Esophagus muscularis mucosa (tissue), 4 donors: ENCODE measurements at regions not wholly inside any gene's neighbourhood (a gene's known extent, or its start where the extent isn't known, plus 50 kb on each side); places are given as distances from the start of the nearest gene placed in this dataset.
"Not testable (repeated sequence)": the region's sequence is repeated elsewhere in the genome, so short reads cannot be mapped to it uniquely, and the experiment has no call there.

Source experiments
- DNase-seq: peaks from one replicate; pipeline ENCODE4 v3.0.0-alpha.2; 2017; ENCODE audit errors: extremely low spot score
- H3K27ac ChIP-seq, 4 donors: fragments of 200-600 bp; sonication (generic); replicated peaks in 1 of 4; 1 replicate in 3 of 4; 2 replicates in 1 of 4; pipeline ENCODE4 v1.5.1; 2016 to 2019; ENCODE audit warnings: mild to moderate bottlenecking in 1 of 4
- H3K27me3 ChIP-seq, 4 donors: fragments of 200-600 bp; sonication (generic); one replicate each; pipeline versions ENCODE4 v1.5.1 to v1.6.0; 2016 to 2019
- H3K36me3 ChIP-seq, 4 donors: fragments of 200-600 bp; sonication (generic); one replicate each; pipeline ENCODE4 v1.5.1; 2016 to 2019
- H3K4me1 ChIP-seq, 4 donors: fragments of 200-600 bp; sonication (generic); one replicate each; pipeline ENCODE4 v1.5.1; 2016 to 2019
- H3K4me3 ChIP-seq, 4 donors: fragments of 200-600 bp; sonication (generic); 1 replicate in 2 of 4; 2 replicates in 2 of 4; pipeline ENCODE4 v1.5.1; 2016 to 2019; ENCODE audit warnings: mild to moderate bottlenecking in 4 of 4, moderate library complexity in 1 of 4
- H3K9me3 ChIP-seq, 4 donors: fragments of 200-600 bp; sonication (generic); 1 replicate in 3 of 4; 2 replicates in 1 of 4; pipeline ENCODE4 v1.5.1; 2016 to 2019
- EP300 ChIP-seq: sonication (generic); formaldehyde crosslinking; IDR thresholded peaks from one replicate; pipeline ENCODE4 v1.6.1; 2017; ENCODE audit warnings: antibody characterized with exemption
- POLR2A ChIP-seq: fragments of 450-650 bp; IDR thresholded peaks from one replicate; pipeline ENCODE4 v1.6.1; 2017; ENCODE audit warnings: antibody characterized with exemption, moderate library complexity, mild to moderate bottlenecking, low read depth
- POLR2AphosphoS5 ChIP-seq, 2 donors: sonication (generic); formaldehyde crosslinking; IDR thresholded peaks; one replicate each; pipeline ENCODE4 v1.6.1; 2017; ENCODE audit warnings: antibody characterized with exemption in 2 of 2
- WGBS: methylation state at CpG from one replicate; pipeline ENCODE4 v1.1.5; 2018; 5-methylcytosine and 5-hydroxymethylcytosine counted together
- intact Hi-C: fragments of 100-400 bp; cut with DNase I; formaldehyde crosslinking; loops from one replicate; pipeline ENCODE4 v1.15.1; 2023
- TF ChIP-seq, protein P1 (sequence below), 3 experiments: fragments of 200-600 bp in 2 of 3; fragments of 450-650 bp in 1 of 3; sonication (generic) in 2 of 3; IDR thresholded peaks; one replicate each; pipeline ENCODE4 v1.5.1; 2017 to 2019; ENCODE audit warnings: antibody characterized with exemption in 3 of 3, mild to moderate bottlenecking in 2 of 3, moderate library complexity in 1 of 3

DNA sequence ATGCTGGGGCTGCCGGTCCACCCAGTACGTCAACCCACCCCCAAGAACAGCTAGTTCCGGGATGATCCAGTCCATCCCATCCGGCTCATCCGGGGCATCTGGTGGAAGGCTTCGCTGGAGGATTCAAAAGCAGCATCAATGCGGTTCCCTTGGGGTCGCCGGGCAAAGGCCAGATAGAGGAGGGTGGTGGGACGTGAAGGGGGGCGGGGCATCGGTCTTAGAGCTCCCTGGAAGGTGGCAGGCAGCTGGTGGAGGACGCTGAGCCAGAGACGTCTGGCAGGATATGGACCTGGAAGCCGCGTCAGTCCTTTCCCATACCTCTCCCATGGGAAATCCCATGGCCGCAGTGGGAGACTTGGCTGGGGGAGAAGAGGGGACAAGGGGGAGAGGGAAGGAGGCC lies 1500.8 kb upstream of the DEFB115 start:
- intact Hi-C loops, result no loop called here
- Histone ChIP-seq H3K9me3 (peaks cover 0 to 8% (median 3%) of the 10 kb centered on the region in 4 donors), H3K27ac (no peak overlapping the region), H3K27me3 (peaks cover 0 to 27% (median 0%) of the 10 kb centered on the region in 4 donors), H3K4me1 (no peaks in the 10 kb centered on the region), H3K4me3 (no peak overlapping the region), H3K36me3 (no peaks in the 10 kb centered on the region)
- DNase-seq, result no peak
- WGBS, result 81% methylated on average over 15 of the region's 17 CpGs
- TF ChIP-seq POLR2AphosphoS5 (IDR thresholded peaks at IDR 0.05) (no peak), EP300 (no peak), POLR2A (no peak)
- TF ChIP-seq, protein P1, sequence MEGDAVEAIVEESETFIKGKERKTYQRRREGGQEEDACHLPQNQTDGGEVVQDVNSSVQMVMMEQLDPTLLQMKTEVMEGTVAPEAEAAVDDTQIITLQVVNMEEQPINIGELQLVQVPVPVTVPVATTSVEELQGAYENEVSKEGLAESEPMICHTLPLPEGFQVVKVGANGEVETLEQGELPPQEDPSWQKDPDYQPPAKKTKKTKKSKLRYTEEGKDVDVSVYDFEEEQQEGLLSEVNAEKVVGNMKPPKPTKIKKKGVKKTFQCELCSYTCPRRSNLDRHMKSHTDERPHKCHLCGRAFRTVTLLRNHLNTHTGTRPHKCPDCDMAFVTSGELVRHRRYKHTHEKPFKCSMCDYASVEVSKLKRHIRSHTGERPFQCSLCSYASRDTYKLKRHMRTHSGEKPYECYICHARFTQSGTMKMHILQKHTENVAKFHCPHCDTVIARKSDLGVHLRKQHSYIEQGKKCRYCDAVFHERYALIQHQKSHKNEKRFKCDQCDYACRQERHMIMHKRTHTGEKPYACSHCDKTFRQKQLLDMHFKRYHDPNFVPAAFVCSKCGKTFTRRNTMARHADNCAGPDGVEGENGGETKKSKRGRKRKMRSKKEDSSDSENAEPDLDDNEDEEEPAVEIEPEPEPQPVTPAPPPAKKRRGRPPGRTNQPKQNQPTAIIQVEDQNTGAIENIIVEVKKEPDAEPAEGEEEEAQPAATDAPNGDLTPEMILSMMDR (IDR thresholded peaks at IDR 0.05), result no peak

DNA sequence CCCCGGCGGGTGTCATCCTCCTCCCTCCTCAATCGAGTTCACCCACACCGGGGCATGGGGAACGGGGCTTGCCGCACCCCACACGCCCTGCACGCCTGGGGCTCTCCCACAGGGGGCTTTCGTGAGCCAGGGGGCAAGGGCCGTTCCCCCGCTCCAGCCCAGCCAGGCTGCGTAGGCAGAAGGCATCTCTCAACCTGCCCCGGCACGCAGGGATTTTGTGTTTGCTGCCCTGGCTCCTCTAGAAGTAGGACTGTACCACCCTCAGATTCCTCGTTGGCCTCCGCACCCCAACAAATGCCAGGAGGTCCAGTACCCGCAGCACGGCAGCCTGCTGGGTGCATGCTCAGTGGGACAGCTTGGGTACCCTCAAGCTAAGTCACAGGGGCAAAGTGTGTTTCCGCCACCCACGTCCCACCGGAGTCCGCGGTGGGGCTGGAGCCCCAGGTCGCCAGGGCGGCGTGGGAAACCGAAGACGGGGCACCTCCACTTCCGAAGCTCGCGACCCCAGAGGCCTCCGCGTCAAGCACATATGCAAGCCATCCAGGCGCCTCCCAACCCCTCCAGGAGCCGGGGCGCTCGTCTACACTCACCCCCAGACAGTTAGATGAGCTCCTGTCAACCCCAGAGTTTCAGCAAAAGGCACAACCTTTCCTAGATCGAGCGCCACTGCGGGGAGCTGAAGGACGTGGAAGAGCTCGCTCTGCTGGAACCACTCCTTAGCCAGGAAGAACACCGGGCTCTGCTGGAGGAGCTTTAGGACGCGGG lies 1495.7 kb upstream of the DEFB115 start:
- intact Hi-C loops, DNase-seq: not testable (repeated sequence)
- 59% methylated on average over 18 of the region's 45 CpGs for WGBS

DNA sequence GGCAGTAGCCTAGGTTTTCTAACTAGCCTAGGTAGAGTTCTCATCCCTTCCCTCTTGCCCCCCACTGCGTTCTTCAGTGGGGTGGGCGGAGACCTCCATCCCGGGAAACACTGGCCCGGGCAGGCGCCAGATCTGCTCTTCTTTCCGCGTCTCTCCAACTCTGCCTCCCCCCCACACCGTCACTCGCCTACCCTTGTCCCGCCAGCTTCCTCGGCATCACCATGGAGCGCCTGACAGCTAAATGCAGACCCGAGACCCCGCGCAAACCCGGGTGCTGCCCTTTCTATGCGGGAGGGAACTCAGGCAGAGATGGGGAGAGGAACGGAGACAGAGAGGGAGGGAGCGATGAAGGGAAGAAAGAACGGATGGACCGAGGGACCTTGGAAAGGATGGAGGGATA lies 1494.8 kb upstream of the DEFB115 start:
- no peak overlapping the region for H3K27ac ChIP-seq
- 42% methylated on average over 21 of the region's 21 CpGs for WGBS
- no peaks in the 10 kb centered on the region for H3K4me1 ChIP-seq
- TF ChIP-seq POLR2A, result no peak
- TF ChIP-seq, protein P1 (IDR thresholded peaks at IDR 0.05), result no peak
- no peak for TF ChIP-seq POLR2AphosphoS5 (IDR thresholded peaks at IDR 0.05)
- no peak for TF ChIP-seq EP300
- intact Hi-C loops, result no loop called here
- H3K9me3 ChIP-seq, result peaks cover 0 to 4% (median 2%) of the 10 kb centered on the region in 4 donors
- peaks cover 0 to 43% (median 0%) of the 10 kb centered on the region in 4 donors for H3K27me3 ChIP-seq
- no peaks in the 10 kb centered on the region for H3K36me3 ChIP-seq
- no peak for DNase-seq
- H3K4me3 ChIP-seq, result no peak overlapping the region

More for the DNA sequence above, 1495.7 kb upstream of the DEFB115 start:
- not testable (repeated sequence) for H3K4me3 ChIP-seq, H3K9me3 ChIP-seq, H3K27ac ChIP-seq, H3K4me1 ChIP-seq, H3K36me3 ChIP-seq
- peaks cover 0 to 42% (median 0%) of the 10 kb centered on the region in 4 donors for H3K27me3 ChIP-seq

DNA sequence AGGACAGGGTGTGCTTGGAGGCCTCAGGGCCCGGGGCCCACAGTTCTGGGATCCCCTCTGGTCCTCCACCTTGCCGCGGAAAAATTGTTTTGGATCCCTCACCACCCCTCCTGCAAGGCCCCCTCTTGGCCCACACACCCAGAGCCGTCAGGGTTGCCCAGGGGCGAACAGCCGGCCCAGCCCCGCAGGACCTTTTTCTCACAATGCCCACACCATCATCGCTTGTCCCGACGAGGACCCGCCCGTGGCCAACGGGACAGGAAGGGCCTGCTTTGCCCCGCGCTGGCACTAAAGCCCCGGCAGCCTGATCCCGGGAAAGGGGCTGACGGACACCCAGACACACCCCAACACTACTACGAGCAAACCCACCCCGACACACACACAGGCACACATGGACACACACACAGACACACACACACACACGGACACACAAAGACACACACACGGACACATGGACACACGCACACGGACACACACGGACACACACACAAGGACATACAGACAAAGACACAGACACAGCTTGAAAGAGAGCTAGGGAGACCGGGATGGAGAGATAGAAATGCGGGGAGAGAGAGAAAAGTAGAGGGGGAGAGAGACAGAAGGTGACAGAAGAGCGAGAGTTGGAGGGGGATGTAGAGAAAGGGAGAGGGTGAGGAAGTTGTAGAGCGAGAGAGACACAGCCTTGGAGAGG lies 1493.5 kb upstream of the DEFB115 start:
- Histone ChIP-seq H3K36me3 (no peaks in the 10 kb centered on the region), H3K9me3 (peaks cover 0 to 4% (median 2%) of the 10 kb centered on the region in 4 donors), H3K4me3 (no peak overlapping the region), H3K27ac (no peak overlapping the region), H3K4me1 (no peaks in the 10 kb centered on the region), H3K27me3 (peaks cover 0 to 49% (median 0%) of the 10 kb centered on the region in 4 donors)
- no peak for TF ChIP-seq EP300
- TF ChIP-seq, protein P1 (IDR thresholded peaks at IDR 0.05), result no peak
- no peak for TF ChIP-seq POLR2A
- no peak for TF ChIP-seq POLR2AphosphoS5 (IDR thresholded peaks at IDR 0.05)
- whole genome bisulfite sequencing, result 78% methylated on average over 29 of the region's 29 CpGs
- no peak for DNase-seq
- intact Hi-C loops, result no loop called here

DNA sequence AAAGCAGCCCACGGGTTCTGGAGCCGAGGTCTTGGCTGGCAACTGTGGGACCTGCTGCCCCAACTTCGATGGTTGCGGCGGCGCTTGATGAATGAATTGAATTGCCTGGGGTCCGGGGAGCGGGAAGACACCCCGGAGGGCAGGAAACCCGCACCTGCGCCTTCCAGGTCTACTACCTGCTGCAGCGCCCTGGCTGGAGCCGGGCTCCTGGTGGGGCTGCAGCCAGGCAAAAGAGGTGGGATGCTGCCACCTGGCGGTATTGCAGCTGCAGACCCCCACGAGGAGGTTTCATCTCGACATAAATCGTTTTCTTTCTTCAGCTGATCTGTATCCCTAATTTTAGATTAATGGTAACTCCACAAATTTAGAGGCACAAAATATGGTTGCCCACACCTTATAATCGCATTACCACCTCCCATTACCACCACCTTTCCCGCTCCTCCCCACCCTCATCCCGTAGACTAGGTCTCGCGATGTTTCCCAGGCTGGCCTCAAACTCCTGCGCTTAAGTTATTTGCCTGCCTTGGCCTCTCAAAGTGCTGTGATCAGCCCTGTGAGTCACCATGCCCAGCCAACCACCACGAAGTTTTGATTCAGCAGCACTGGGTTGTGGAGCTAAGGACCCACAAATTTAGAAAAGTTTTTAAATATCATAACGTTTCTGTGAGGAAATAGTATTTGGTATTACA lies 1492.4 kb upstream of the DEFB115 start:
- H3K27ac ChIP-seq, H3K4me3 ChIP-seq, intact Hi-C loops, H3K36me3 ChIP-seq, H3K9me3 ChIP-seq, H3K4me1 ChIP-seq, DNase-seq: not testable (repeated sequence)
- H3K27me3 ChIP-seq, result peaks cover 0 to 49% (median 0%) of the 10 kb centered on the region in 4 donors
- WGBS, result 39% methylated on average over 20 of the region's 25 CpGs

DNA sequence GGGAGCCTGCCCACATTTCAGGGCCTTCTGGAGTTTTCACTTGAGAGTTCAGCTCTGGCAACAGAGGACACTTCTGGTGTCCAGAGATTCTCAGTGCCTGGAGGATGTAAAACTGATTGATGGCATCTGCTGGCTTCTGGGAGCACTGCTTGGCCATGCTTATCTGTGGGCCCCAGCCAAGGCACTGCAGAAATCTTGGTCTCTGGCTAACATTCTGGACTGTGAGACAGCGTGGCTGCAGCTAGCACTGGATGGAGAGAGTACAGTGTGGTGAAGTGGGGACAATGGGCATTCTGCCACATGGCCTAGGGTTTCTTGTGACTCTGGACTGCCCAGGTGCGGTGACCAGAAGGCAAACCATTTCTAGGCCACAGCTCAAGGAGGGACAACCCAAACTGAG lies 1479.4 kb upstream of the DEFB115 start:
- WGBS, result 29% methylated on average over 2 of the region's 2 CpGs
- DNase-seq, H3K4me1 ChIP-seq, H3K27ac ChIP-seq, H3K36me3 ChIP-seq, H3K27me3 ChIP-seq, H3K4me3 ChIP-seq, intact Hi-C loops, H3K9me3 ChIP-seq: not testable (repeated sequence)

DNA sequence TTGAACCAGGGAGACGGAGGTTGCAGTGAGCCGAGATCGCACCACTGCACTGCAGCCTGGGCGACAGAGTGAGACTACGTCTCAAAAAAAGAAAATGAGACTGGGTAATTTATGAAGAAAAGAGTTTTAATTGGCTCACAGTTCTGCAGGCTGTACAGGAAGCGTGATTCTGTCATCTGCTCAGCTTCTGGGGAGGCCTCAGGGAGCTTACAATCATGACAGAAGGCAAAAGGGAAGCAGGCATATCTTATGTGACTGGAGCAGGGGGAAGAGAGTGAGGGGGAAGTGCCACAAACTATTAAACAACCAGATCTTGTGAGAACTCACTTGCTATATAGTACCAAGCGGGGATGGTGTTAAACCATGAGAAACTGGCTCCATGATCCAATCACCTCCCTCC lies 1476.2 kb upstream of the DEFB115 start:
- DNase-seq, H3K36me3 ChIP-seq, H3K27me3 ChIP-seq, H3K27ac ChIP-seq, intact Hi-C loops, H3K4me3 ChIP-seq, H3K9me3 ChIP-seq, H3K4me1 ChIP-seq: not testable (repeated sequence)
- 74% methylated on average over 7 of the region's 7 CpGs for WGBS

DNA sequence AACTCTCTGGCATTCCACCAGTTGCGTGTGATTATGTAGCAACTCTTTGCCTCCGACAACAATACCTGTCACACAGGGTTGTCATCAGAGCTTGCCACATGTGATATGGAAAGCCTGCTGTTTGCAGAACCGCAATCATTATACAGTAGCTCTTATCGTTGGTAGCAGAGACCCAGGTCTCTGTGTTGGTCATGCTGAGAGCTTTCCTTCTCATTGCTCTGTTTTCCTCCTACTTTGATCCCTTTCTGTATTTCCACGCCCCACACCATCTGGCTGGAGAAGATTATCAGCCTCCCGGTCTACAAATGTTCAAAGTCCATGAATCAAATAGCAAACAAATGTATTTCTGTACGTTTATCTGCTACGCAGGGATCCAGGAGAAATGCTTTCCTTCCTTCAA lies 1475.6 kb upstream of the DEFB115 start:
- intact Hi-C loops, H3K36me3 ChIP-seq, H3K27ac ChIP-seq, H3K9me3 ChIP-seq, H3K4me1 ChIP-seq, H3K4me3 ChIP-seq, H3K27me3 ChIP-seq, DNase-seq: not testable (repeated sequence)
- 81% methylated on average over 8 of the region's 8 CpGs for WGBS
